PC-9 (cell line): ENCODE measurements at regions not wholly inside any gene's neighbourhood (a gene's known extent, or its start where the extent isn't known, plus 50 kb on each side); places are given as distances from the start of the nearest gene placed in this dataset.

Source experiments
- BruUV-seq: library from RNA; stranded (reverse); fragments of 400-500 nt; replicated peaks from 2 replicates; lab custom pipeline; 2021; lab: Mats Ljungman, UMichigan
- CTCF ChIA-PET: fragments of 300-600 bp; sonication (Branson Sonifier 250); formaldehyde crosslinking; loops from one replicate; lab custom pipeline; 2022; ENCODE audit warnings: antibody characterized with exemption; lab: Charles Lee
- POLR2A ChIA-PET: fragments of 300-600 bp; sonication (Branson Sonifier 250); formaldehyde crosslinking; loops from one replicate; lab custom pipeline; 2022; ENCODE audit warnings: antibody characterized with exemption; ENCODE audit not compliant: unreplicated experiment; lab: Charles Lee
- DNase-seq, 2 experiments: peaks; one replicate each; pipeline versions ENCODE4 v3.0.0 to v3.0.0-alpha.2; 2015 to 2022; ENCODE audit warnings: mixed read lengths in 1 of 2
- H2AFZ ChIP-seq: fragments of 200-600 bp; sonication (generic); 2 replicates; pipeline ENCODE4 v1.8.1; 2017; ENCODE audit warnings: antibody characterized with exemption
- H3F3A ChIP-seq: fragments of 200-600 bp; sonication (generic); 2 replicates; pipeline ENCODE4 v1.8.1; 2017; ENCODE audit warnings: antibody characterized with exemption, mild to moderate bottlenecking, low read depth; ENCODE audit not compliant: insufficient read depth
- H3K27ac ChIP-seq: fragments of 200-600 bp; sonication (generic); 2 replicates; pipeline ENCODE4 v1.6.1; 2016; ENCODE audit warnings: mixed run types
- H3K27me3 ChIP-seq: fragments of 200-600 bp; sonication (generic); 2 replicates; pipeline ENCODE4 v1.6.1; 2016; ENCODE audit warnings: low read depth, mixed run types; ENCODE audit not compliant: insufficient read depth
- H3K36me3 ChIP-seq: fragments of 200-600 bp; sonication (generic); 2 replicates; pipeline ENCODE4 v1.6.1; 2016; ENCODE audit warnings: low read depth, mixed run types
- H3K4me1 ChIP-seq: fragments of 200-600 bp; sonication (generic); replicated peaks from 2 replicates; pipeline ENCODE4 v1.6.1; 2016; ENCODE audit warnings: mixed run types; ENCODE audit not compliant: insufficient read depth
- H3K4me2 ChIP-seq: fragments of 200-600 bp; sonication (generic); 2 replicates; pipeline ENCODE4 v1.6.1; 2017; ENCODE audit warnings: mixed run types
- H3K4me3 ChIP-seq: fragments of 200-600 bp; sonication (generic); 2 replicates; pipeline ENCODE4 v1.6.1; 2016; ENCODE audit warnings: mixed run types
- H3K79me2 ChIP-seq: fragments of 200-600 bp; sonication (generic); 2 replicates; pipeline ENCODE4 v1.6.1; 2017; ENCODE audit warnings: low read depth, mixed run types
- H3K9me2 ChIP-seq: fragments of 200-600 bp; sonication (generic); 2 replicates; pipeline ENCODE4 v1.8.1; 2017; ENCODE audit warnings: mild to moderate bottlenecking; ENCODE audit not compliant: insufficient read depth
- H3K9me3 ChIP-seq: fragments of 200-600 bp; sonication (generic); 2 replicates; pipeline ENCODE4 v1.8.1; 2016; ENCODE audit warnings: low read depth; ENCODE audit not compliant: insufficient read depth
- H4K20me1 ChIP-seq: fragments of 200-600 bp; sonication (generic); 2 replicates; pipeline ENCODE4 v1.8.1; 2017; ENCODE audit not compliant: insufficient read depth
- CTCF ChIP-seq: fragments of 200-600 bp; sonication (generic); conservative IDR thresholded peaks from 2 replicates; pipeline ENCODE4 v1.6.1; 2017; ENCODE audit warnings: mixed run types, antibody characterized with exemption, mild to moderate bottlenecking, moderate library complexity
- EZH2 ChIP-seq: fragments of 200-600 bp; sonication (generic); IDR thresholded peaks from 2 replicates; pipeline ENCODE4 v1.8.0; 2017; ENCODE audit warnings: antibody characterized with exemption, low read depth
- intact Hi-C: fragments of 100-400 bp; cut with micrococcal nuclease; formaldehyde crosslinking; loops from one replicate; pipeline ENCODE4 v1.10.0; 2022; ENCODE audit not compliant: unreplicated experiment

GRCh38 chr18:41326311-41326710 lies 628.7 kb upstream of the PIK3C3 start:
- H3K27ac ChIP-seq: no peak overlapping the region
- intact Hi-C loops: no loop called here
- POLR2A ChIA-PET: no interaction called here
- H3K9me2 ChIP-seq: no peaks in the 10 kb centered on the region
- no peaks in the 10 kb centered on the region for H4K20me1 ChIP-seq
- BruUV-seq: no TSS peak
- H2AFZ ChIP-seq: no peak overlapping the region
- no peaks in the 10 kb centered on the region for H3F3A ChIP-seq
- no peak overlapping the region for H3K4me2 ChIP-seq
- H3K79me2 ChIP-seq: no peaks in the 10 kb centered on the region
- no peaks in the 10 kb centered on the region for H3K27me3 ChIP-seq
- TF ChIP-seq CTCF: no peak
- no peak for TF ChIP-seq EZH2
- no peaks in the 10 kb centered on the region for H3K9me3 ChIP-seq
- CTCF ChIA-PET: no interaction called here
- no peak overlapping the region for H3K4me3 ChIP-seq
- H3K4me1 ChIP-seq: peaks cover 11% of the 10 kb centered on the region; the same call in 1 of the 2 replicates
- no peaks in the 10 kb centered on the region for H3K36me3 ChIP-seq
- DNase-seq: no peak

DNA sequence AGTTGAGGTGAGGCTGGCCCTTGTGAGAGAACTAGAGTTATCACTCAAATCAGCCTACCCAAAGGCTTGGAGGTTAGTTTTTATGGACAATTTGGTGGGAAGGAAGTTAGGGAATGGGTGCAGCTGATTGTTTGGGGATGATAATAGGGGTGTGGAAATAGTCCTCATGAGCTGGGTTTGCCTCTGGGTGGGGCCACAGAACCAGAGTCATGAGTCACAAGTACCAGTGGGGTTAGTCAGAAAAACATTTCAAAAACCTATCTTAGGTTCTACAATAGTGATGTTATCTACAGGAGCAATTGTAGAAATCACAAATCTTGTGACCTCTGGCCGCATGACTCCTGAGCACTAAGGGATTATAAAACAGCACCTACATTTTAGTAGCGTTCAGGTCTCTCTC lies 630.1 kb upstream of the PIK3C3 start:
- no peaks in the 10 kb centered on the region for H3K9me2 ChIP-seq
- H3F3A ChIP-seq: no peaks in the 10 kb centered on the region
- no peaks in the 10 kb centered on the region for H3K79me2 ChIP-seq
- no peak overlapping the region for H3K4me3 ChIP-seq
- H3K27me3 ChIP-seq: no peaks in the 10 kb centered on the region
- intact Hi-C loops: no loop called here
- TF ChIP-seq CTCF (no peak), EZH2 (no peak)
- H3K9me3 ChIP-seq: no peaks in the 10 kb centered on the region
- H3K36me3 ChIP-seq: no peaks in the 10 kb centered on the region
- no peak overlapping the region for H3K27ac ChIP-seq
- BruUV-seq: no TSS peak
- H3K4me1 ChIP-seq: peaks cover 11% of the 10 kb centered on the region; the same call in 1 of the 2 replicates
- DNase-seq: no peak
- no peak overlapping the region for H2AFZ ChIP-seq
- ChIA-PET POLR2A (no interaction called here), CTCF (no interaction called here)
- no peak overlapping the region for H3K4me2 ChIP-seq
- no peaks in the 10 kb centered on the region for H4K20me1 ChIP-seq

DNA sequence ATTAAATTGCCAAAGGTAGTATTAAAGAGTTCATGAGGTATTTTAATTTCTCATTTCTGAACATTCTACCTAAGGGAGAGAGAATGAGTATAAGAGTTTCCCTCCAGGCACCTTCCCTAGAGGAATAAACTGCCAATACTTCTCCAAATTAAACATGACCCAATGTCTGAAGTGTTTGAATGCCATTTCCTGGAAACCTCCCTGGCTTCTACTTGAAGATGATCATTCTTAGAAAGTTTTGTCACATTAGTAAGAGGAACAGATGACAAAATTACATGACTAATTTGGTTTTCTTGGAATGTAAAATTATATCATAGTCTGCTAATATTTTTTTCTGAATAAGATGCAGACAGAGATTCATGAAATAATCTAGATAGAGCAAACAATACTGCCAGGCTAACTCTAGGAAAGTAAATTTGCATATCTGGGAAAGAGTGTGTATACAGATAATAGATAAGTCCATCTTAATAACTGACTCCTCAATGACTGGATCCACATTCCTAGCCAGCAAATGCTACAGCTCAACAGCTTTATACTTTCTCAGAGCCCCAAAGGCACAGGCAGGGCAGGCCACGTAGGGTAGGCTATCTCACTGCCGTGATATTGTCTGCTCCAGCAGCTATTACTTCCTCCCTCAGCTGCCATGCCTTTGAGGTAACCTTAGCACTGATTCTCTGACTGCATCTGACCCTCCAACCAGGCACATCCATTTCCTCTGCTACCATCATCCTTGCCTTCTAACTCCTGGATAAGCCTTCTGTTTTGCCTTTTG lies 630.8 kb upstream of the PIK3C3 start:
- no peaks in the 10 kb centered on the region for H3K36me3 ChIP-seq
- peaks cover 11% of the 10 kb centered on the region; the same call in 1 of the 2 replicates for H3K4me1 ChIP-seq
- CTCF ChIA-PET: no interaction called here
- intact Hi-C loops: no loop called here
- H3K4me2 ChIP-seq: no peak overlapping the region
- no peak overlapping the region for H3K4me3 ChIP-seq
- H3K27ac ChIP-seq: no peak overlapping the region
- no peak for DNase-seq
- H3K27me3 ChIP-seq: no peaks in the 10 kb centered on the region
- no peaks in the 10 kb centered on the region for H3F3A ChIP-seq
- no peaks in the 10 kb centered on the region for H3K9me2 ChIP-seq
- no peaks in the 10 kb centered on the region for H3K9me3 ChIP-seq
- no peak overlapping the region for H2AFZ ChIP-seq
- POLR2A ChIA-PET: no interaction called here
- no peaks in the 10 kb centered on the region for H4K20me1 ChIP-seq
- no TSS peak for BruUV-seq
- TF ChIP-seq CTCF (no peak), EZH2 (no peak)
- no peaks in the 10 kb centered on the region for H3K79me2 ChIP-seq
